Ramos (cell line): ENCODE measurements at regions not wholly inside any gene's neighbourhood (a gene's known extent, or its start where the extent isn't known, plus 50 kb on each side); places are given as distances from the start of the nearest gene placed in this dataset.

Experiments used
- in situ Hi-C: fragments of 300-500 bp; cut with MboI; formaldehyde crosslinking; loops from one replicate; pipeline ENCODE4 v1.14.3; 2022; ENCODE audit warnings: low sequenced_read_pairs; ENCODE audit not compliant: unreplicated experiment

GRCh38 chr3:107265526-107265925 lies 111.7 kb upstream of the CCDC54 start:
- in situ Hi-C loops: no loop called here

- in situ Hi-C loops: no loop called here
Measured at GRCh38 chr3:107268469-107268868, 108.8 kb upstream of the CCDC54 start.

- in situ Hi-C loops: no loop called here
Measured at GRCh38 chr3:107269136-107269535, 108.1 kb upstream of the CCDC54 start.

GRCh38 chr3:107271787-107272387 lies 105.4 kb upstream of the CCDC54 start:
- in situ Hi-C loops: no loop called here

- in situ Hi-C loops: no loop called here
Measured at GRCh38 chr3:107272471-107272870, 104.8 kb upstream of the CCDC54 start.

- in situ Hi-C loops: no loop called here
Measured at GRCh38 chr3:107272885-107273284, 104.4 kb upstream of the CCDC54 start.

GRCh38 chr3:107273771-107274170 lies 103.5 kb upstream of the CCDC54 start:
- in situ Hi-C loops: no loop called here

GRCh38 chr3:107275511-107275910 lies 101.7 kb upstream of the CCDC54 start:
- in situ Hi-C loops: no loop called here

GRCh38 chr3:107283948-107284347 lies 93.3 kb upstream of the CCDC54 start:
- in situ Hi-C loops: no loop called here

GRCh38 chr3:107284612-107285011 lies 92.6 kb upstream of the CCDC54 start:
- in situ Hi-C loops: no loop called here

GRCh38 chr3:107285197-107285596 lies 92.0 kb upstream of the CCDC54 start:
- in situ Hi-C loops: no loop called here

- in situ Hi-C loops: no loop called here
Measured at GRCh38 chr3:107289354-107289753, 87.9 kb upstream of the CCDC54 start.

GRCh38 chr3:107294117-107294516 lies 83.1 kb upstream of the CCDC54 start:
- in situ Hi-C loops: no loop called here

- in situ Hi-C loops: no loop called here
Measured at GRCh38 chr3:107297597-107297996, 79.6 kb upstream of the CCDC54 start.

GRCh38 chr3:107307205-107307604 lies 70.0 kb upstream of the CCDC54 start:
- in situ Hi-C loops: no loop called here

- in situ Hi-C loops: no loop called here
Measured at GRCh38 chr3:107308716-107309115, 68.5 kb upstream of the CCDC54 start.

GRCh38 chr3:107309312-107309711 lies 67.9 kb upstream of the CCDC54 start:
- in situ Hi-C loops: no loop called here

GRCh38 chr3:107313711-107314110 lies 63.5 kb upstream of the CCDC54 start:
- in situ Hi-C loops: no loop called here

GRCh38 chr3:107315141-107315540 lies 62.1 kb upstream of the CCDC54 start:
- in situ Hi-C loops: no loop called here

- in situ Hi-C loops: no loop called here
Measured at GRCh38 chr3:107323723-107324122, 53.5 kb upstream of the CCDC54 start.

- in situ Hi-C loops: no loop called here
Measured at GRCh38 chr3:107325446-107325845, 51.8 kb upstream of the CCDC54 start.
